Mesothelial cell of epicardium (in vitro differentiated cells): ENCODE measurements at regions not wholly inside any gene's neighbourhood (a gene's known extent, or its start where the extent isn't known, plus 50 kb on each side); places are given as distances from the start of the nearest gene placed in this dataset.

Source experiments
- DNase-seq, 2 experiments: peaks; one replicate each; pipeline ENCODE4 v3.0.0; 2021; ENCODE audit warnings: low spot score in 2 of 2; ENCODE audit not compliant: unreplicated experiment in 2 of 2
- H3K27ac Mint-ChIP-seq: 2 replicates; pipeline ENCODE4 v1.8.0; 2021; ENCODE audit warnings: mixed read lengths
- H3K27me3 Mint-ChIP-seq: 2 replicates; pipeline ENCODE4 v1.8.0; 2021; ENCODE audit warnings: low read depth, mixed read lengths
- H3K36me3 Mint-ChIP-seq: 2 replicates; pipeline ENCODE4 v1.8.0; 2021; ENCODE audit warnings: mixed read lengths
- H3K4me1 Mint-ChIP-seq: 2 replicates; pipeline ENCODE4 v1.8.0; 2021; ENCODE audit warnings: mixed read lengths
- H3K4me3 Mint-ChIP-seq: 2 replicates; pipeline ENCODE4 v1.8.0; 2021; ENCODE audit warnings: mild to moderate bottlenecking, moderate library complexity, mixed read lengths
- H3K9me3 Mint-ChIP-seq: 2 replicates; pipeline ENCODE4 v1.8.0; 2021; ENCODE audit warnings: mixed read lengths
- TF ChIP-seq, protein P1 (sequence below): fragments of 200-600 bp; sonication (generic); IDR thresholded peaks from one replicate; pipeline ENCODE4 v1.5.0; 2021; ENCODE audit warnings: antibody characterized with exemption; ENCODE audit not compliant: unreplicated experiment

DNA sequence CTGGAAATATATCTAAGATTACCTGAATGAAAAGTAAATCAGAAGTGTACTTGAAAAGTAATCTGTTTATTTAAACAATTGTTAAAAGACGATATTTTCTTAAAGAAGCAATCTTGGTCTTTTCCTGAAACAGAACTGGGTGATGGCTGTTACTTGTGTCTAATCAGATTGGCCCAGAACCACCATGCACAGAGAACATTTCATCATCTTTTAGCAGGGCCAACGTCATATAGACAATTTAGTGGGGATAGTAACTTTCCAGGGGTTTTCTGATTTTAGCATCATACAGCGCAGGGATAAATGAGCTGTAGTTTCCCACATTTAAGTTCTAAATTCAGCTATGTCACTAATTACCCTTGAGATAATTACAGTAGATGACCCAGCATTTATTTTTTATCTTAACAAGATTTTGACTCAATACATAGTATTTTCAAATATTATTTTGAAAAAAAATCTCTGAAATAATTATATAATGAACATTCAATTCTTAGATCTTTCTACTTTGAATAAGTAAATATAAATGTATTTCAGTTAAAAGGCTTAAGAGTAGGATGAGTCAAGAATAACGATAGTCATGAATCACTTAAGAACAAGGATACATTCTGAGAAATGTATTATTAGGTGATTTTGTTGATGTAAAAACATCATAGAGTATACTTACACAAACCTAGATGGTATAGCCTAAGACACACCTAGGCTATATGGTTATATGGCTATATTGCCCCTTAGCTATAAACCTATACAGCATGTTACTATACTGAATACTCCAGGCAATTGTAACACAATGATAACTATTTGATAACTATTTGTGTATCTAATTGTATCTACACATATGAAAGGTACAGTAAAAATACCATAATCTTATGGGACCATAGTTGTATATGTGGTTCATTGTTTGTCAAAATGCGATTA, 103.8 kb upstream of the MME start:
- H3K36me3 Mint-ChIP-seq = no peaks in the 10 kb centered on the region
- peaks cover 16% of the 10 kb centered on the region for H3K4me1 Mint-ChIP-seq
- DNase-seq = no peak
- H3K9me3 Mint-ChIP-seq = no peaks in the 10 kb centered on the region
- H3K27me3 Mint-ChIP-seq = no peaks in the 10 kb centered on the region
- H3K4me3 Mint-ChIP-seq = no peak overlapping the region
- TF ChIP-seq, protein P1, sequence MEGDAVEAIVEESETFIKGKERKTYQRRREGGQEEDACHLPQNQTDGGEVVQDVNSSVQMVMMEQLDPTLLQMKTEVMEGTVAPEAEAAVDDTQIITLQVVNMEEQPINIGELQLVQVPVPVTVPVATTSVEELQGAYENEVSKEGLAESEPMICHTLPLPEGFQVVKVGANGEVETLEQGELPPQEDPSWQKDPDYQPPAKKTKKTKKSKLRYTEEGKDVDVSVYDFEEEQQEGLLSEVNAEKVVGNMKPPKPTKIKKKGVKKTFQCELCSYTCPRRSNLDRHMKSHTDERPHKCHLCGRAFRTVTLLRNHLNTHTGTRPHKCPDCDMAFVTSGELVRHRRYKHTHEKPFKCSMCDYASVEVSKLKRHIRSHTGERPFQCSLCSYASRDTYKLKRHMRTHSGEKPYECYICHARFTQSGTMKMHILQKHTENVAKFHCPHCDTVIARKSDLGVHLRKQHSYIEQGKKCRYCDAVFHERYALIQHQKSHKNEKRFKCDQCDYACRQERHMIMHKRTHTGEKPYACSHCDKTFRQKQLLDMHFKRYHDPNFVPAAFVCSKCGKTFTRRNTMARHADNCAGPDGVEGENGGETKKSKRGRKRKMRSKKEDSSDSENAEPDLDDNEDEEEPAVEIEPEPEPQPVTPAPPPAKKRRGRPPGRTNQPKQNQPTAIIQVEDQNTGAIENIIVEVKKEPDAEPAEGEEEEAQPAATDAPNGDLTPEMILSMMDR = no peak
- no peak overlapping the region for H3K27ac Mint-ChIP-seq

DNA sequence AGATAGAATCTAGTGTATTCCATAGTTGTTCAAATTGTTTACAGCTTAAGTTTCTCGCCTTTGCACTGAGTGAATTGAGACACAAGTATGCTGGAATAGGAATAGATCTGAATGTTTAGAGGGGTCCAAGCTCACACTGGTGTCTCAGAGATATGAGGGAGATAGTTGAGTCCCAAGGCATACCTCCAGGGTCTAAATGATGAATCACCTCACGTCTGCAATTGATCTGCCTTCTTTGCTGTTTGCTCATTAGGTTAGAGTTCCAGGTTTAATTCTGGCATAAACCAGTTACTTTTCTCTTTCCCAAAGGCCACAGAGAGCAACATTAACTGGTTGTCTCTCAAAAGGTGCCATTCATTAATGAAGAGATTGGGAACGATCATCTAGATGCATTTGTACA, 106.3 kb upstream of the MME start:
- H3K27me3 Mint-ChIP-seq = no peaks in the 10 kb centered on the region

DNA sequence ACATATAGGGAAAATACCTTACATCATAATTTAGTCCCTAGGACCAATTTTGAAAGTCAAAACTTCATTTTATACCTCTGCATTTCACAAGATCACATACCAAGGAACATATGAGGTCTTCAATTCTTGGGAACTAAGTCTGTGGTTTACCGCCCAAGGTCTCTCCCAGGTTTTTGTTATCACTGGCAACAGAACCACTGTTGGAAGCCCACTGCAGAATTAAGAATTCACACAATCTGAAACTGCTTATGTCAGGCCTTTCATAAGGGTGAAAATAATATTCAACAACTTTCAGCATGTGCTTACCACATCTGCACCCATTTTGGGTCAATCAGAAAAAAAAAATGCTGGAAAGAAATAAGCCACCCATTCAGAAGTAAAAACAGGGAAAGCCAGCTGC, 107.2 kb upstream of the MME start:
- DNase-seq = no peak
- no peaks in the 10 kb centered on the region for H3K27me3 Mint-ChIP-seq
- no peaks in the 10 kb centered on the region for H3K9me3 Mint-ChIP-seq
- H3K4me3 Mint-ChIP-seq = no peak overlapping the region
- TF ChIP-seq, protein P1 = no peak
- no peaks in the 10 kb centered on the region for H3K36me3 Mint-ChIP-seq
- H3K27ac Mint-ChIP-seq = no peak overlapping the region
- H3K4me1 Mint-ChIP-seq = peaks cover 21% of the 10 kb centered on the region

More for the DNA sequence above, 106.3 kb upstream of the MME start:
- TF ChIP-seq, protein P1 = no peak
- DNase-seq = no peak
- no peak overlapping the region for H3K4me3 Mint-ChIP-seq
- H3K27ac Mint-ChIP-seq = no peak overlapping the region
- no peaks in the 10 kb centered on the region for H3K9me3 Mint-ChIP-seq
- no peaks in the 10 kb centered on the region for H3K36me3 Mint-ChIP-seq
- peaks cover 21% of the 10 kb centered on the region for H3K4me1 Mint-ChIP-seq

DNA sequence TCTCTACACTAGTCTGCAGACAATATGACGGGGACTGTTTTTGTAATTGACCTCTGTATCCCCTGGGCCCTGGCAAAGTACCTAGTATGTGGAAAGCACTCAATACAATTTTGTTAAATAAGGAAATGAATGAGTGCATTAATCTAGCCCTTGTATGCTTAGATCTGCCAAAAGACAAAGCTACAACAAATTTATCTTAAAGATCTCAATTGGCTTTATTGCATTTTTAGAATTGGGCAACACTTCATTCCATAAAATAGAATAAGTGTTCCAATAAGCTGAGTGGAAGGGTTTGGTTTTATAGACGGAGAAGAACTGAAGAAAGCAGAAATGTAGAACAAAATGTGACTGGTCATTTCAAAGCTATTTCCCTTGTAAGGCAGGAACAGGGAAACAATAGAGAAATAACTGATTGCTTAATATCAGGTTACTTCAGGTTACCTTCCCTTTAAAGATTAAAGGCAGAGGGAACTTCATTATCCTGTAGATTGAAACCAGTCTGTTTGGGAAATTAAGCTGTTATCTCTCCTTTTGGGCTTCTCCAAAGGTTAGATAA, 108.3 kb upstream of the MME start:
- Mint-ChIP-seq H3K36me3 (no peaks in the 10 kb centered on the region), H3K4me3 (no peak overlapping the region), H3K27ac (no peak overlapping the region), H3K4me1 (peaks cover 30% of the 10 kb centered on the region), H3K27me3 (no peaks in the 10 kb centered on the region), H3K9me3 (no peaks in the 10 kb centered on the region)
- TF ChIP-seq, protein P1 = no peak
- no peak for DNase-seq

DNA sequence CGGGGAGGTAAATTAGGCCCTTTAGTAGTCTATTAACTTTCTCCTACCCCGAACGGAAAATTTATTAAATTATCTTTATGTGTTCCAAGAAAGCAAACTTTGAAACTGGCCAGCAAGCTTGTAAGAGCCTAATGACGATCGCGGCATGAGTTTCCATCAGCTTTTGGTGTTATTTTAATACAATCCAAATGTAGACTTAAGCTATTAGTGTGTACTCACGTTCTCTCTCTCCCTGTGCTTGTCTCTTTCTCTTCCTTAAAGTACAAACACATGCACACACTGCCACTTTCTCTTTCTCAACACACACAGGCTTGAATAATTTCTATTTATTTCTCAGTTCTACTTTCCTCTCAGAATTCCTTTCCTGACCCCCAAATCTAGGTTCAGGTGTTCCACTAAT, 108.8 kb upstream of the MME start:
- no peaks in the 10 kb centered on the region for H3K36me3 Mint-ChIP-seq
- no peaks in the 10 kb centered on the region for H3K27me3 Mint-ChIP-seq
- H3K4me1 Mint-ChIP-seq = peaks cover 30% of the 10 kb centered on the region
- TF ChIP-seq, protein P1 = no peak
- no peak overlapping the region for H3K4me3 Mint-ChIP-seq
- no peak for DNase-seq
- H3K27ac Mint-ChIP-seq = no peak overlapping the region
- H3K9me3 Mint-ChIP-seq = no peaks in the 10 kb centered on the region
